GM19023 (cell line): ENCODE measurements at regions not wholly inside any gene's neighbourhood (a gene's known extent, or its start where the extent isn't known, plus 50 kb on each side); places are given as distances from the start of the nearest gene placed in this dataset.
"Not testable (repeated sequence)": the region's sequence is repeated elsewhere in the genome, so short reads cannot be mapped to it uniquely, and the experiment has no call there.

Source experiments
- ATAC-seq: cut with Tn5 transposase; IDR thresholded peaks from one replicate; pipeline ENCODE4 v1.9.1; 2021; ENCODE audit warnings: mild to moderate bottlenecking, moderate library complexity; ENCODE audit not compliant: unreplicated experiment

DNA sequence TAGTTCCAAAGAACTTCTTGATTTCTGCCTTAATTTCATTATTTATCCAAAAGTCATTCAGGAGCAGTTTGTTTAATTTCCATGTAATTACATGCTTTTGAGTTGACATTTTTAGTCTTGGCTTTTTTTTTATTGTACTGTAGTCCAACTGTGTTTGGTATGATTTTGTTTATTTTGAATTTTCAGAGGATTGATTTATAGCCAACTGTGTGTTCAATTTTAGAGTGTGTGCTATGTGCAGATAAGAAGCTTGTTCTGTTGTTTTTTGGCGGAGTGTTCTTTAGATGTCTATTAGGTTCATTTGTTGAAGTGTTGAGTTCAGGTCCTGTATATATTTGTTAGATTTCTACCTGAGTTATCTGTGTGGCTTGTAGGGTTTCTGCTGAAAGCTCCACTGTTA is 533.6 kb downstream of the TRAM1L1 start:
- no peak for ATAC-seq

DNA sequence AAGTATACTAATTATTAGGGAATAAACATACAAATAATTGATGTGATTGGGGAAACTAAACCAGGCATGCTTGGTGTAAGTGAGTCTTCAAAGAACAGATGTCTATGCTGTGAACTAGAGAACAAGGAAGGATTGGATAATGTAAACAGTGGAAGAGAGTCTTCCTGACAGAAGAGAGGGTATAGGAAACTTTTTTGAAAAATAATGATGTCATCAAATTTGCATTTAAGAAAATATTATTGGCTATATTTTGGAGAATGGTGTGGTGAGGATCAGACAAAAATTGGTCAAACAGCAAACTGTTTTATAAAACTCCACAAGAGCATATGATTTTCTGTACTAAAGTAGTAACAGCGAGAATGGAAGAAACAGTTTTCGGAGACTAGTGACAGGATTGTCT is 537.7 kb downstream of the TRAM1L1 start:
- ATAC-seq = no peak

DNA sequence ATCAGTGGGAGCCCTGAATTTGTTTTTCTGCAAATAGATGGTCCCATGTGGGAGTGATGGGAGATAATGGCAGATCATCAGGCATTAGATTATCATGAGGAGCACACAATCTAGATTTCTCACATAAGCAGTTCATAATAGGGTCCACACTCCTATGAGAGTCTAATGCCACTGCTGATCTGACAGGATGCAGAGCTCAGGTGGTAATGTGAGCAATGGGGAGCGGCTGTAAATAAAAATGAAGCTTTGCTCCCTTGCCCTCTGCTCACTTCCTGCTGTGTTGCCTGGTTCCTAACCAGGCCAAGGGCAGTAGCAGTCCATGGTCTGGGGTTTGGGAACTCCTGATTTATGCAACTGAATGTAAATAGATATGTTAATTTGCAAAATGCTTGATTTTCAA is 538.6 kb downstream of the TRAM1L1 start:
- ATAC-seq = no peak

DNA sequence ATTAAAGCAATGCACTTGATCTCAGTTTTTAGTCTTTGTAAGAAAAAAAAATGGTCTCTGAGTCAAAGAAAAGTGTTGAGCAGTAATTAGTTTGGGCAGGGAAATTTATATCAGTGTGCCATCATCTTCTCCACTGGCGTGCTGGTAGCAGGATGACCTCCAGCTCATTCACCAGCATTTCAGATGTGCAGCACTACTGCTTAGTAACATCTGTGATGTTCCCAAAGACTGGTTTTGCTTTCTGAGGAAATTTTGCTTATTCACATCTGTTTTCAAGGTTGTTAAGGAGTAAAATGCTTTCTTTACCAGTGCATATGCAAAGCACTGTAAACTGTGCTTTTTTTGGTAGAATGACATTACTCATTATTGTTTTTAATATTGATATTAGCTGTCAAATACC is 540.4 kb downstream of the TRAM1L1 start:
- no peak for ATAC-seq

DNA sequence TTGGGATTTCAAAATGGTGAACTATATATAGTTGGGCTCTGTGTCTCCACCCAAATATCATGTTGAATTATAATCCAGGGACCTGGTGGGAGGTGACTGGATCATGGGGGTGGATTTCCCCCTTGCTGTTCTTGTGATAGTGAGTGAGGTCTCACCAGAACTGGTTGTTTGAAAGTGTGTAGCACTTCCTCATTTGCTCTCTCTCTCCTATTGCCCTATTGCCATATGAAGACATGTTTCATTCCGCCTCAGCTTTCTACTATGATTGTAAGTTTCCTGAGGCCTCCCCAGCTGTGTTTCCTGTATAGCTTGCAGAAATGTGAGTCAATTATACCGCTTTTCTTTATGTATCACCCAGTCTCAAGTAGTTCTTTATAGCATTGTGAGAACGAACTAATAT is 545.6 kb downstream of the TRAM1L1 start:
- ATAC-seq = no peak

DNA sequence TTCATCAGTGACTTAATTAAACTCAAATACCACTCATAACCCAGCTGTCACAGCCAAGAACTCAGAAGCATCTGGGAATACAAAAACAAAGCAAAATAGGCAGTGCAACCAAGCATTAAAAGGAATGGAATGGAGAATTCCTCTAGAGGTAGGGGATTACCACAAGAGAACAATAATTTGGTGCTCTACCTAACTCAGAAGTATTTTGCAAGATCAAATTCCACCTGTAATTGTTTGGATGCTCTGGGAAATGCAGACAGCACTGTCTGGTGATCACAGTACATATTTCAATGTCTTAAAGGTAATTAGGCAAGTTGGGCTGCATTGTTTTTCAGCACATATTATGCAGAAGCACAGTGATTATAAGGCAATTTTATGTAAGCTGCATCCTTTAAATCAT is 547.5 kb downstream of the TRAM1L1 start:
- no peak for ATAC-seq

DNA sequence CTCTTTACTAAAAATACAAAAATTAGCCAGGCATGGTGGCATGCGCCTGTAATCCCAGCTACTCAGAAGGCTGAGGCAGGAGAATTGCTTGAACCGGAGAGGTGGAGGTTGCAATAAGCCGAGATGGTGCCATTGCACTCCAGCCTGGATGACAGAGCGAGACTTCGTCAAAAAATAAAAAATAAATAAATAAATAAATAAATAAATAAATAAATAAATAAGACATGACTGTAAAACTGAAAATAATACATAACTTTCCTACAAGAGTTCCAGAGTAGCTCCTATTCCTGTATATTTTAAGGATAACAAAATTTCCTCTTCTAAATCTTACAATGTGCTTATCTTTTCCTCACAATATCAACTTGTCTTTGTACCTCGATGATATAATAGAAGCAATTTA is 549.4 kb downstream of the TRAM1L1 start:
- not testable (repeated sequence) for ATAC-seq

DNA sequence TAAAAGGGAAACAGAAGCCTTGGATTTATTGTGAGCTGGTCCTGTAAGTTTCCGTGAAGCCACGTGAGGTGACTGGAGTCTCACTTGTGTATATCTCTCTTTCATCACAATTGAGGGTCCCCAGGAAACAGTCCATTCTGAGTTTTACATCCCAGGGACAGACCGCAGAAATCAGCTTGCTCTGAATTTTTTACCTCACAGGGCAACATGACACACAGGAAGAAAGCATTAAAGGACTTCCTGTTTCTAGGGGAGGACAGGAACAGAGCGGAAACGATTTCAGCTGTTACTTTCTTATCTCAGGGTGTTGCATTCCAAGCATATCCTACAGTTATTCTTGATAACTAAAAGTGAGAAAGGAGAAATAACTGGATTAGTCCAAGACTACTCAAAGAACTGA is 553.5 kb downstream of the TRAM1L1 start:
- ATAC-seq = no peak

DNA sequence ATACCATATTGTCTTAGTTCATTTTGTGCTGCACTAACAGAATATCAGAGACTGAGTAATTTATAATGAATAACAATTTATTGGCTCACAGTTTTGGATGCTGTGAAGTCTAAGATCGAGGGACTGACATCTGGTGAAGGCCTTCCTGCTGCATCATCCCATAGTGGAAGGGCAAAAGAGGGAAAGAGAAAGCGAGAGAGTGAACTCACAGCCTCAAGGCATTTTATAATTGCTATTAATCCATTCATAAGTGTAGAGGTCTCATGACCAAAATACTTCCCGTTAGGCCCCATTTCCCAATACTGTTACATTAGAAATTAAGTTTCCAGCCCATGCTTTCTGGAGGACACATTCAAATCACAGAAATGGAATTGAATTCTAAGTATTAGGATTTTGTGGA is 554.4 kb downstream of the TRAM1L1 start:
- ATAC-seq = no peak

DNA sequence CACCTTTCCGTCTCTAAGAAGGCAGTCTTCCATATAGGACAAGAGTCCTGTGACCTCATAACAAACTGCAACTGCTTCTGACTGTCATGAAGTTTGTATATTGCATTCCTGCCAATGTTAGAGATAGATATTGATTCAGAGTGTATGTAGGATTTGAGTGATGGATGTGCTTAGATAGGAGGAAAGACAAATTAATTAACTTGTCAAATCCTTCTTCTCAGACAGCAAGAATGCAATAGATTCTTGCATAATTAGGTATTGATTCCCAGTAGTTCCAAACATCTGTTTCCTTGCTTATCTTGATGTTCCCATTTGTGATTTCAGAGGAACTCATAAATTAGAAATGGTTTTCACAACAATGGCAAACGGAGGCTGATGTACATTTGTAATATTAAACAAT is 555.3 kb downstream of the TRAM1L1 start:
- ATAC-seq = no peak

DNA sequence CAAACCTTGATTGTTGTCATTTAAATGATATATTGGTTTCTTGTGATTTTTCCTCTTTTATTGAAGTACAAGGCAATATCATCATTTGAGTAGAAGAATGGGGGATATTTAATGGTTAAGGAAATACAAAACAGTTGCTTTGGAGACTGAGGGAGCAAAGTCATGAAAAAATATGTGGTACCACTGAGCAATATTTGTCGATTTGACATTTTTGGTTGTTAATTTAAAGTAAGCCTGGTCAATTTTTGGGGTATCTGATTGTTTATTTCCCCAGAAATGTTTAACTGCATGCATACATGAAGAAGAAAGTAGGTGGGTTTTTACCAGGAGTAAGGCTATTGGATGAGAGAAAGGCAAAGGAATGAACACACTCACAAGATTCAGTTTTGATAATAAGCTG is 556.2 kb downstream of the TRAM1L1 start:
- ATAC-seq = no peak

DNA sequence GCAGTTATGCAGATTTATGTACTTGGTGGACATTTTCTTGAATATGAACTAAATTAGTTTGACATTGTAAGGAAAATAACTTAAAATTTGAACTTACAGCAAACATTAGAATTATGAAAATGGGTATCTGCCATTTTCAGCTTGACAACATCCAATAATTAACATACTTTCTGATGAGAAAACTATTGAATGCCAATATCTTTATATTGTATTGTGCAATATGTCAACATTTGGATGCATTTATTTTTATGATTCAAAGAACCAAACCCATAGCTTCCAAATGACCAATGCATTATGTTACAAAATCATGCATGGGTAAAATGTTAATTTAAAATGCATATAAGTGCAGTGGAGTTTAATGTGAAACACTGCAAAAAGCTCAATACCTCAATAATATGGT is 562.5 kb downstream of the TRAM1L1 start:
- ATAC-seq = no peak

DNA sequence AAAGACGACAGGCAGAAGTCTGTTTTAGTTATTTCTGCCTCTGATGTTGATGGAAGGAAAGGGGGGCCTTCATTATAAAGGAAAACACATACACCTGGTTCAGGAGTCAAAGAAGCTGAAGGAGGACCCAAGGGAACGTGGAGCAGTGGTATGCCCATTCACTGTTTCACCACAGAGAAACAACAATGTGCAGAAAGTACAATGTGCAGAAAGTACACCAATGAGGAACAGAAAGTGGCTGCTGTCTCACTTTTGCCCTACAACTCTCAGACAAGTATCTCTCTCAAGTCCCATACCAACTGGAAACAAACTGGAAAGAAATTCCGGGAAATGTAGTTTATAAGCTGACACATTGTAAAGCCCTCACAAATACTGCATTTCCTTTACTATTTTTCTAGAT is 564.5 kb downstream of the TRAM1L1 start:
- no peak for ATAC-seq

DNA sequence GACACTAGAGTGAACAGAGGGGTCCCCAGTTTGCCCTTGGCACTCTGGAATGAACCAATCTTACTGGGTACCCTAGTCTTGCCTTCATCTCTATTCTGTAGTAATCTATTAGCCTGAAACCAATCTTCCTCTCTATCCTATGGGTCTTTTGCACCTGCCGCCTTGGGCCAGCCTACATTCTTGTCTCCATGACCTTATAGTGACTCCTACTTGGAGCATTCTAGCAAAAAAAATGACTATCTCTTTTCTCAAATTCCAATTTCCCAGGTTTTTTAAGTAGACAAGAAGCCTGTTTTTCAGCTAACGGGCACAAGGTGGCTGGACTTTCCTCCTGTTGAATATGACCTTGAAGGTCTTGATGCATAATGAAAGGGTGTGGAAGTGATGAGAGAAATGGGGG is 568.7 kb downstream of the TRAM1L1 start:
- ATAC-seq = no peak

DNA sequence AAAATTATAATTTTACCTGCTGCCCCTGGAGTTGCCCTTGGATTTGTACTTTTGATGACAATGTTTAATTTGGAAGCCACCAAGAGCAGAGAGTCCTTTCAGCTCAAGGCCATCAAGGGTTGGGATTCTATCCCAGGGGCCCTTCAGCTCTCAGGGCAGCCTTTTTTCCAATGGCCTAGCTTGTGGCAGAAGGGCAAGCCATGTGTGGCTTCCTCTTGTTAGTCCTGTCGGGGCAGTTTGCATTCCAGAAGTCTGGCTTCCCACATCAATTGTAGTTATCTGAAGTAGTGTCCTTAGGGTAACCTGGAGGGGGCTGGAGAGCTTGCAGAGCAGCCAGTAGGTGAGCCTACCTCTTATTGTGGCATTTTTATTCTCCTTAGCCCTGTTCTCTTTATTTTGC is 569.4 kb downstream of the TRAM1L1 start:
- ATAC-seq = no peak

DNA sequence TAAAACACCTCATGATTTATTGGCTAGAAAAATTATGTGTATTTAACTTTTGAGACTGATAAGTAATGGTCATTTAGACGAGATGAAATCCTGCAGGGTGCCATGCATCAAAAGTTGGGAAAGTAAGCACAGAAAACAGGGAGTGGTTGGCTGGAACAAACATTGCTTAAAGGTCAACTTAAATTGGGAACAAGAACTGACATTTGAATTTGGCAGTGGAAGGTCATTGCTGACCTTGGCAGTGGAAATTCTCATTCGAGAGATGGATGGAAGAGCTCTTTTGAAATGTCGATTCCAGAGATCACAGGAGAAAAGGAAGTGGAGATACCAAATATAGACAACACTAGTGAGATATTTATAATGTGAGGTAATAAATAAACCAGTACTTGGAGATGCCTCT is 572.8 kb downstream of the TRAM1L1 start:
- no peak for ATAC-seq

DNA sequence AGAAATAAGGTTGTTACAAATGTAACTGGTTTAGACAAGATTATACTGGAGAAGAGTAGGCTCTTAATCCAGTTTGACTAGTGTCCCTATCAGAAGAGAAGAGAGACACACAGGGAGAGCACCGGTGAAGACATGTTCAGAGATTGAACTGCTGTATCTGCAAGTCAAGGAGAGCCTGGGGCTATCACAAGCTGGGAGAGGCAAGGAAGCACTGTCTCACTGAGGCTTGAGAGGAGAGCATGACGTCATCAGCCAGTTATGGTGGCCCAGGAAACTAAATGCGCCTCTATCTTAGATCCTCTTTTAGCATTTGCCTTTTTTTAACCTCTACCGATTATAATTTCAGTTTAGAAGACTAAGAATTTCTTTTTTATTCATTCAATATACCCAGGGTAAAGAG is 583.4 kb downstream of the TRAM1L1 start:
- ATAC-seq = no peak

DNA sequence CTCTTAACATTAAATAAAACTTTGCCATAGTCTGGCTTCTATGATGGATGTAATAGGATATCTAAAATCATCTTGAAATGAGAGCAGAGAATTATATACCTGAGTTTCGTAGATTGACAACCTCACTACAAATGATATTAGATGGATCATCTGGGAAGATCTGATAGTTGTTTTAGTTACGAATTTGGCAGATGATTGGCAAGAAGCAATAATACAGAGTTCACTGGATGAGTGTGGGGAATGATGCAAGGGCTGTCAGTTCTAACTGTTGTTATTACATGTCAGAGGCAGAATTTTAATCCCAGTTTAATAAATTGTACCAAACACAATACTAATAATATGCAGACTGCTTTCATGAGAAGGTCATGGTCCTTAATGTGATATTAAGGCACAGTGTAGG is 585.2 kb downstream of the TRAM1L1 start:
- ATAC-seq = no peak

DNA sequence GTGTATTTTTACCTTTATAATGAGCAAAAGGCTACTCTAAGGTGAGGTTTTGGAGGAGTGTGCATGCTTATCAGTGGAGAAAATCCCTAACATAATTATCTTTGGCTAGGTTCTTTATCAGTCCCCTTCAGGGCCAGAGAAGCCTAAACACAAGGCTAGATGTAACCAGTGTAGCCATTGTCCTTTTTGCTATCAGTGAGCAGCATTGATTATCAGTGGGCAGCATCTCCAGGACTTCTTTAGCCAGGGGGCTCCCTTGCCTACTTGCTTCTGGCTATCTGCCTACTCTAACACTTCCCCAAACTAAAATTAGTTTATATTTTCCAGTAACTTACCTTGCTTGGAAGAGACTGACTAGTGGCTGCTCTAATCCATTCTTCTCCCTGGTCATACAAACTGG is 595.6 kb downstream of the TRAM1L1 start:
- ATAC-seq = no peak

DNA sequence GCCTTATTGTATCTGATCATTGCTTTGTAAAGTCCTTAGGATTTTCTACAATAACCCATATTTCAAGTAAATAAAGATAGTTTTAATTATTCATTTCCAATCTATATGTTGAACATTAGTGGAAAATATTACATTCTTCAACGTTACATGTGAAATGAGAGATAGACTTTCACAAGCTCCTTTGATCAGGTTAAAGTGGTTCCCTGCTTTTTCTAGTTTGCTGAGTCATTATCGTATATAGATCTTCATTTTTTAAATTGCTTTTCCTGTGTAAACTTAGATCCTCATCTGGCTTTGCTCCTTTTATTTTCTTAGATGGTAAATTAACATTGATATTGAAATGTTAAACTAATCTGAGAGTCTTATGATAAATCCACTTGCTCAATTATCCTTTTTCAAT is 599.0 kb downstream of the TRAM1L1 start:
- ATAC-seq = no peak

DNA sequence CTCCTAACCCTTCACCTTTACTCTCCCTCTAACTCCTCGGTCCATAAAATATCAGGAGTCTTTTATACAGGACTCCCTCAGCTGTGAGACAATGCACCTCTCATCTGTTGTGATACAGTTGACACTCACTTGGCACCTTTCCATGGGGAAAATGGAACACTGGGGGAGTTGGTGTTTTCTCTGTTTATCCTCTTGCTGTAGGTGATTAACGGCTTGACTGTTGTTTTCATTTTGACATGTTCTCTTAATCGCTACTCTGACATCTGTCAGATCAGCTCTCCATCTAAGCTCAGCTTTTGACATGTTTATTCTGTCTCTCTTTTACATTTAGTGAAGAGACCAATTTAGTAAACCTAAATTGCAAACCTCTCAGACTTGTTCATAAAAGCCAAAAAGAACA is 604.8 kb downstream of the TRAM1L1 start:
- ATAC-seq = no peak

DNA sequence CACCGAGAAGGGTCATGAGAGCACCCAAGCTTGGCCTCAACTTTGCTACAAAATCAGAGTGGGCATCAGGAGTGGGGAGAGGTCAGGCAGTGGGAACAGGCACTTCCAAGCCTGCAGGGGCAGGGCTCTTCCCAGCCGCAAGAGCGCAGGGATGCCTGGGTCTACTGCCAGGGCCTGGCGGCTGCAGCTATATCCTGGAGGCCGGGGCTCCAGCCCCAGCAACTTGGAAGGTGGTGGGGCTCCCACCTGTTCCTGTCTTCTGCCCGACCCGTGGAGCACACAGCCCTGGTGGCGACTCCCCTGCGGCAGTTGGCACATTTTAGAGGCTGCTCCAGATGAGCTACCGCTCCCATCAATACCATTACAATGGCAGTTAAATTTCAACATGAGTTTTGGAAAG is 607.0 kb downstream of the TRAM1L1 start:
- ATAC-seq = no peak

DNA sequence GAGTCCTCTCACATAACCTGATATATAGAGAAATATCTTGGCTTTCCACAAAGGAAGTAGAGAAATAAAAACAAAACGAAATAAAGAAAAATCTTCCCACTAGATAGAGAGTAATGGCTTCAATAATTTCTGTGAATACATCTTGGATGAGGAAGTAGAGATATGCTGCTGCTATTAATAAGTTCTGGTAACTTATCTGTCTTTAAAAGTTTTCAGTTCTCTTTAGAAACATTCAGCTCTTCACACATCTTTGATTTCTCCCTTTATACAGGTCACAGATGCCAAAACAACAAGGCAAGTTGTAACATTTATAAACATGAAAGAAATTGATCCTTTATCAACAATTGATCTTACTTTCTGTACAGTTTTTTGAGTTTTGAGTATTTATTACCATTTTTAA is 615.8 kb downstream of the TRAM1L1 start:
- ATAC-seq = no peak

DNA sequence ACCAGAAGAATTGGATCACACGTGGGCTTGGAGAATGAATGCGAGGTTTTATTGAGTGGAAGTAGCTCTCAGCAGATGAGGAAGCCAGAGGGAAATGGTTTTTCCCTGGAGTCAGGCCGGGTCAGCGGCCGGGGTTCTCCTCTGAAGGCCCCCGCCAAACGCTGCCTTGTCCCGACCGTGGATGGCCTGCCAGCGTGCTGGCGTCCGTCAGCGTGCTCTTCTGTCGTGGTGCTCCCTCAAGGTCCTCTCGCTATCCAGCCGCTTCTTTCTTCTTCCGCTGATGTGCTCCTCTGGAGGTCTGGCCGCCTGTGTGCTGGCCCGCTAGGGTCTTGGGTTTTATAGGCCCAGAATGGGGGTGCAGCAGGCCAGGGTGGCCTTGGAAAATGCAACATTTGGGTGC is 632.2 kb downstream of the TRAM1L1 start:
- no peak for ATAC-seq
